ENCODE measurements at regions not wholly inside any gene's neighbourhood (a gene's known extent, or its start where the extent isn't known, plus 50 kb on each side); places are given as distances from the start of the nearest gene placed in this dataset.
"Not testable (repeated sequence)": the region's sequence is repeated elsewhere in the genome, so short reads cannot be mapped to it uniquely, and the experiment has no call there.

DNA sequence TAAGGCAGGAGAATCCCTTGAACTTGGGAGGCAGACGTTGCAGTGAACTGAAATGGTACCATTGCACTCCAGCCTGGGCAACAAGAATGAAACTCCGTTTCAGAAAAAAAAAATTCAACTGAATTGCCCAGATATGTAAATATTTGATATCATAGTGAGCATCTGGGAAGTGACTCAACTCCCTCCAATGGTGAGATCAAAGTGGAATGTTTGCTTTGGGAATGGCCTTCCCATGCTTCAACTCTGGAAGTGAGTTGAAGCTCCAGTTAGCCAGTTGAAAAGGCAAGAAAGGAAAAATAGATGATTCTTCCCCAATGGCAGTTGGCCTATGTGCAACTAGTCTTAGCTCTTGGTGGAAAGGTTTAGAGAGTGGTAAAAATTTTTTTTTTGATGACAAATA is 131.6 kb upstream of the CMC1 start:
- no peak for DNase-seq

DNA sequence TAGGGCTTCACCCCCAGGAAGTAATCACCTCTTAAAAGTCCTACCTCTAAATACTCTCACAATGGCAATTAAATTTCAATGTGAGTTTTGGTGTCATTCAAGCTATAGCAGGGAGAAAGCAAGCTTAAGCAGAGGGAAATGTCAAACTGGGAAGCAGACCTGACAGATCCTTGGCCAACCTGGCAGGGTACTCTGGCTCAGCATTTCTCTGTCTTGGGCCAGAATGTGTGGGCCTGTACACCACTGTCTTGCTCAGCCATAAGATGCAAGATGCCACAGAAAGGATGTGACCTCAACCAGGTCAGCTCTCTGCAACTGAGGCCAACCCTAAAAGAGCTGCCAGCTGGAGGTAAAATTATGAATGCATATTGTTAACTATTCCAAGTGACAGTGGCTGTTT is 130.6 kb upstream of the CMC1 start:
- DNase-seq, result no peak

DNA sequence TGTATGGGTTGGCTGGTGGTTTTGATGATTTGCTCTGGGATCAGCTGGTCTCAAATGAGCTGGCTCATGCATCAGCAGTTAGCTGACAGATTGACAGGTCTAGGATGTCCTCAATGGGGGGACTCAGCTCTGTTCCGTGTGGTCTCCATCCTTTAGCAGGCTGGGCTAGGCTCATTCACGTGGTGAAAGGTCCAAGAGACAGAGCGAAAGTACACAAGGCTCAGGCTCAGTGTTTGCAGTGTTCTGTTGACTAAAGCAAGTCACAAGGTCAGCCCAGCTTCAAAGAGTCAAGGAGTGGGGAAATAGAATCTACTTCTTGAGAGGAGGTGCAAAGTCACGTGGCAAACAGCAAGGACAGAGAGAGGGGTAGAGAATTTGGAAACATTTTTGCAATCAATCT is 126.5 kb upstream of the CMC1 start:
- DNase-seq, result no peak

DNA sequence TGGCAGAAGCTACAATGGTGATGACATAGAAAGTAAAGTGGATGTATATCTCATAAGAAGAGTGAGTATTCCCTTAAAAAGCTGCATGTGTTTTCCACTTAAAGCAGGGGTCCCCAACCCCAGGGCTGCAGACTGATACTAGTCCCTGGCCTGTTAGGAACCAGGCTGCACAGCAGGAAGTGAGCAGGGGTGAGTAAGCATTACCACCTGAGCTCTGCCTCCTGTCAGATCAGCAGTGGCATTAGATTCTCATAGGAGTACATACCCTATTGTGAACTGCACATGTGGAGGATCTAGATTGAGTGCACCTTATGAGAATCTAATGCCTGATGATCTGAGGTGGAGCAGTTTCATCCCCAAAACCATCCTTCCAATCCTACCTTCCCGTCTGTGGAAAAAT is 126.1 kb upstream of the CMC1 start:
- no peak for DNase-seq

DNA sequence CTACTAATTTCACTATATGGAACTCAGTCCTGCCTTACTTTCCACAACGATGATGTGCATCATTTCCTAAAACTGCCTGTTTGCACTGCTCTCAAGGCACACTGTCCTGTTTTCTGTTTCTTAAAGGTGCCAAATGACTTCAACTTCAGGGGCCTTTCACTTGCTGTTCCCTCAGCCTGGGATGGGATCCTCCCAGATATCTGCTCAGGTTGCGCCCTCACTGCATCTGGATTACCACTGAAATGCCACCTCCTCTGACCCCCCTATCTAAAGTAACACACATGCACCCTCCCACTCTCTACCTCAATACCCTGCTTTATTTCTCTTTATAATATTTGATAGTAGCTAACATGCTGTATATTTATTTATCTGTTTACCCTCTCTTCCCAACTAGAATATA is 123.8 kb upstream of the CMC1 start:
- no peak for DNase-seq

DNA sequence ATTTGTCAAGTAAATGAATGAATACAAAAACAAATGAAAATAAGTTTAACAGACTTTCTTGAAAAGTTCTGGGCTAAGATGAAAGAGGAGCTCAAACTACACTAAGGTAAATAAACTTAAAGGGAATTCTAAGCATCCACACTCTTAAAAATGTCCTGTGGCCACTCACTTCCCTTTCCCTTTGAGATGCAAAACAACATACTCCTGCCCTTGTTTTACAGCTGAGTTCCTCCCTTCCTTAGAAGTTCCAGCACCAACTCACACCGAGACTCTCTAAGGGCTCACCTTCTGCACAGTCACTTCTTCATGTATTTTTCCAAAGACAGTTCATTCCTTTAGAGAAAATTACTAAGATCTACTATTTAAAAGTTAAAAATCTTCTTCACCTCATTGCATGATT is 123.3 kb upstream of the CMC1 start:
- no peak for DNase-seq

DNA sequence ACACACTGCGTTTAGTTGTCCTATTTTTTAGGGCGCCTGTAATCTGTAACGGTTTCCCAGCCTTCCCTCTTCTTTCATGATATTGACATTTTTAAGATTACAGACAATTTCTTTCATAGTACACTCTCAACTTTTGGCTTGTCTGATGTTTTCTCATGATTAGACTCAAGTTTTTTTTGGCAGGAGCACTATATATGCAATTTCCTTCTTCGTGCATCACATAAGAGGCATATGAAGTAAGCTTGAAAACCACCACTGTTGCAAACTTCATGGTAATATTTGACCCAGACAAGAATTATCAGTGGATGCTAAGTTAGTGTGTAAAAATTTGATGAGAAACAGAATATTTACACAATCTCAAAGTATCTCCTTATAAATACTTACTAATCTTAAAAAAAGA is 119.2 kb upstream of the CMC1 start:
- no peak for DNase-seq

DNA sequence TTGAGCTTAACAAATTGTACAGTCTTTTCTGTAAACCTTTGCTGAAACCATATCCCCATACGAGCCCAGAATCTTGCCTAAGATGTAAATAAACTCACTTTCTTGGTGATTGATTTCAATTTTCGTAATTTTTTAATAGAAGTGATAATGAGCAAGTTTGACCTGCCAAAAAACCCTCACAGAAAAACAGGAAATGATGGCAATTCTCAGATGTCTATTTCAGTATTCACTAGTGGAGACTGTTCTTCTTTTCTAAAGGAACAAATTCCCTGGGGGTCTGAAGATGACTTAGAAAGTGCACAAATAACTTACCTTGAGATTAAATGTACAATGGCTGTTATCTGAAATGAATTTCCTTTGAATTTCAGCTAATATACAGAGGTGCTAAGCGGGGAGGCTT is 116.5 kb upstream of the CMC1 start:
- DNase-seq, result no peak

DNA sequence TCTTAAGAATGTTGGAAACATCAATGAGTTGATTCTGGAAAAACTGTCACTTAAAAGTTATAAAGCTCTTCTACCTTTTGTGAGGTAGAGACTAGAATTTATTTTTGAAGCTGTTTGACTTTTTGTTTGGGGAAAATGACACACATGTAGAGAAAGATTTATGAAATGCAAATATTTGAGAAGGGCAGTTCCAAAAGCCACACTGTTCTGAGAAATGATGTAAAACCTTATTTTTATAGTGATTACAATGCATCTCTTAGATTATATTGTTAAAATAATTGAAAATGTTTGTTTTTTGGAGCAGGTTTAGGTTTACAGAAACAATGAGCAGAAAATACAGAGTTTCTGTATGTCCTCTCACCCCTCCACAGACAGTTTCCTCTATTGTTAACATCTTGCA is 116.1 kb upstream of the CMC1 start:
- no peak for DNase-seq

DNA sequence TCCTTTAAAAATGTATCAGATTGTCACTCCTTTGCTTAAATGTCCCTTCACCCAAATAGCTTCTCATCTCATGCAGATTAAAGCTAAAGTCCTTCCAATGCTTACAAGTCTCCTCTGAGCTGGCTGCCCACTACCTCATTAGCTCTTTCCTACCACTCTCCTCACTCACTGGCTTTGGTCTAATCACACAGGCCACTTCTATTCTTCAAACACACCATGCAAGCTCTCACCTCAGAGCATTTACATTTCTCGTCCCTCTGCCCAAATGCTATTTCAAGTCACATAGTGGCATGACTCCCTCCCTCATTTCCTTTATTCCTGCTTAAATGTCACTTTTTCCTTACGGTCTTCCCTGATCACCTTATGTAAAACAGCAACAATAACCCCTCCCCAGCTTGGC is 110.6 kb upstream of the CMC1 start:
- DNase-seq, result no peak

DNA sequence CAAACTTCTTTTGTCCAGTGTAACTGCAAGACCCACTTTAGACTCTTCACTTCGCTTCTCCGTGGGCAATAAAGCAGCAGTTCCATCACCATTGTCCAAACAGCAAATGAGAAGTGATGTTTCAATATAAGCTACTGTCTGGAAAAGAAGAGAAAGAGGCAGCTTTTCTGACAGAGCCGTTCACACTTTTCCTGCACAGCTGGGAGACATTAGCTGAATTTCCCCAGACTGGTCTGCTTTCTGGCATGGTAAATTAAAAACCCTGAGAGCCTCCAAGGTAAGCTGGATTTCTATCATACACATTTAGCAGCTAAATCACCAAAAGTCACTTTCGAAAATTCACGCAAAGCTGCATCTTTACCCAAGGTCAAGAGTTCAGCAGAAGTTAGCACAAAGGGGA is 108.5 kb upstream of the CMC1 start:
- DNase-seq, result no peak

DNA sequence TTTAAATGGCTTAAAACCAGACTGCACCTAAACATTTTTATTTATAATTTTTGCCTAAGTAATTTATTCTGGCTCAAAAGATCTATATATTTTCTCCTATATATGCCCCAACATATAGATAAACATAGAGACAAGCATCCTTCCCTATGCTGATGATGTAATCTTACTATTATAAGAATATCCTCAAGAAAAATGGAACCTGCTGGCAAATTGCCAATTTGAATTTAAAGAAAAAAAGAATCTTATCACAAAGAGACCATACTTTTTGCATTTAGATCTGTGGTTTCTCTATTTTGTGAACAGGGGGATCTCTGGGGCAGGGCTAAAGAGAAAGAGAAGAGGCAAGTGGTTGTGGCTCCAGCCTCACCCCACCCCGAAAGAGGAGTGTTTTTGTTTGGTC is 107.2 kb upstream of the CMC1 start:
- no peak for DNase-seq

DNA sequence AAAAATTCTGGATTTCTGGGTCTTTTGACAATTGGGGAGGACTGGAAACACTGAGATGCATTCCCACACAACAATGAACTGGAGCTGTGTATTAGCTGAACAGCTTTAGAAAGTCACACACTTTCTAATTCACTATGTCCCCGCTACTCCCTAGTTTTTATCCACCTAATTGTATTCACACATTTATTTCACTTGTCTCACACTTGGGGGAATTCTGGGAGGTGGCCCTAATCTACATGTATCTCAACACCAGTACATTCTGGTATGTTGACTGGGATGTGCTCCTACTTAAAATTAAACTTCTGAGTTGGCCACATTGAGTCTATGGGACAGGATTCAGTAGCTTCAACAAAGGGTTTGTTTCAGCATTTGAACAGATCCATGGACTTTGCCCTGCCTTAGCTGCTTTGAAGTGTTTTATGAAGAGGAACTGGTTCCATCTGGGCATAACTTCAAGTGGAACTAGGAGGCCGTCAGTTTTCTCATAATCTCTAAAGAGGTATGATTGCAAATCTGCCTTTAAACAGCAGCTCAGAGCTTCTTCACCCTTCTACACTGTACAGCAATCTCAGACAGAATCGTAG is 106.5 kb upstream of the CMC1 start:
- no peak for DNase-seq

DNA sequence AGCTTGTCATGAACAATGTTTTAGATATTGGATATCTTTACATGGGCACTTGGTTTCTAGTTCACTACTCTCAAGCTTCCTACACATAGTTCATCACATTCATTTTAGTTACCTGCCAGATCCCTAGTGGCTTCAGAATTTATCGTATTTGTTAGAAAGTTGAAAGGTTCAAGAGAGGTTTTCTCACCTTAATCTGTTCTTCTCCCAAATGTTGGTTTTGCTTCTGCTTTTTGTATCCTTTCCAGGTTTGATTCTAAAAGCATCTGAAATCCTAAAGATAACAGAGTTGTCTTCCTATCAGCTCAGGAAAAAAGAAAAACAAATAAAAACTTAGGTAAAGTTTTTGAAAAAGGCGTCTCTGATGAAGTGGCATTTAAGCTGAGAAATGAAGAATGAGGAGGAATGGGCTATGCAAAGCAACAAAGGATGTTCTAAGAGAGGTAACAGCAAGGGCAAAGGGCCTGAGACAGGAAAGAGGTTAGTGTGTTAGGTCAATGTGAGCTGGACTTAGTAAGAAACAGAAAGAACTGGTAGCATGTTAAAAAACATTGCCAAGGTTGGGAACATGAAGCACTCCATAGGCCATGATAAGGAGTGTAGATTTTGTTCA is 104.7 kb upstream of the CMC1 start:
- no peak for DNase-seq

DNA sequence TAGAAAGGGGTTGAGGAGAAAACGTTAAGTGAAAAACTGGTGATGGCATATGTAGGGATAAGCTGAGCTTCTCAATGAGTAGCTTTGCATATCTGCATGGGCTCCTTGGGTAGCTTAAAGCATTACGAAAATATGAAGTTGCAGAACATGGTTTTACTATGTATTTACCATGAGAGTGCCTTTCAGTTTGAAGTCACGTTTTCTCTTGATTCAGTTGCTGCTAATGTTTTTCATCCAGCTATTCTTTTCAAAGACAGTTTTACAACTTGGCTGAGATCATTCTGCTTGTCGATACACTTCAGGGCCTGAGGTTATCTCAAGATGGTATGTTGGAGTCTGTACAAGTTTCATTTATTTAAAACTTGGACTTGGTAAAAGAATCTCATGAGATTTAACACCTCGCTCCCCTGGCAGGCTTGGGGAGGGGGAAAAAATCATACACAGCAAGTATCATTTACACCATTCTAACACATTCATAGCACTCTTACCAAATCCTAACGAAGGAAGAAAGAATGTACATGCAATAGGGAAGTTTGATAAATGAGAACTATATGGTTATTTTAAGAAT is 103.3 kb upstream of the CMC1 start:
- no peak for DNase-seq

DNA sequence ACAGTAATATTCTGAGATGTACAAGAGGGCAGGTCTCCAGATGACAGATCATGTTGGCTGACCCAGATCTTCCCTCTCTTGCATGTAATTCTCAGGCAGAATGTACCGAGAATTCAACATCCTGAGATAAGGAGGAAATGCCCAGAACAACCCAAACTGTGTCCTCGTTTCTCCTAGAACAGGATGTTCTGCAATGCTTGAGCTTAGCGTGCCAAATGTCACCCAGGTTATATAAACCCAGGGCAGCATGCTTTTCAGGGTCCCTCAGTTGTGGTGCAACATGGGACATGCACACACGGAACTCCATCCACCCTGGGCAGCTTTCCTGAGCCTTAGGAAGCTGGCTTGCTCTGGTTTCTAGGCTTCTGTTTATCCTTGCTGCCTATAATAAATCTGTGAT is 102.1 kb upstream of the CMC1 start:
- DNase-seq, result no peak

DNA sequence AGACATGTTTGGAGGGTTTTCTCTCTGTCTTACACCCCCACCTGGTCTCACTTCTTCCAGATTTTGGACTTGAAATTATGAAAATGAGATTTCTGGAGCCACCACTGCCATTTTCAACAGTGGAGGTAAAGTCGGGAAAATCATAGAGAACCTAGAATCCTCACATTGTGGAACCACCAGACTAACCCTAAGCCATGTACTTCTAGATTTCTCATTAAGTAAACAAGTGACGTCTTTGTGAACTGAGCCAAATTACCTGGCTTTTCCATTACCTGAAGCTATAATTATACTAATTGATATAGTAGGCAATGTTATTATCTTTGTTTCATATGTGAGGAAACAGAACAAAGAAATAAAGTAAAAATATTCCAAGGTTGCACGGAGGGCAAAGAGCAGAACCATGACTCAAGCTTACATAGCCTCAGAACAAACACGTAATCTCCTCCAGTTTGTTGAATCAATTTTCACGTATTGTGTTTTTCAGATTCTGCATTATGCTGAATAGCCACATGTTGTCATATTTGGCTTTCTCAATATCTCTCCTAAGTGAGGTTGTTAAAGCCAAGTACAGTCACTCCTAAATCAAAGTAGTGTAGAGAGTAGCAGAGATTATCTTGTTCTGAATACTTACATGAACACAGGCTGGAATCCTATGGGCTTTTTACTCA is 101.3 kb upstream of the CMC1 start:
- DNase-seq, result no peak

DNA sequence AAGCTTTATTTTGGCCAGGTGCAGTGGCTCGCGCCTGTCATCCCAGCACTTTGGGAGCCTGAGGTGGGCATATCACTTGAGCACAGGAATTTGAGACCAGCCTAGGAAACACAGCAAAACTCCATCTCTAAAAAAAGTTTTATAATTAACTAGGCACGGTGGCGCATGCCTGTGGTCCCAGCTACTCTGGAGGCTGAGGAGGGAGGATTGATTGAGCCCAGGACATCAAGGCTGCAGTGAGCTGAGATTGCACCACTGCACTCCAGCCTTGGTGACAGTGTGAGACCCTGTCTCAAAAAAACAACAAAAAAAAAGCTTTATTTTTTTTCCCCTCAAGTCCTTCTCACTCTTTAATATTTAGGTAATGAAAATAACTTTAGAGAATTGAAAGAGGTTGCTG is 100.8 kb upstream of the CMC1 start:
- DNase-seq, result no peak

DNA sequence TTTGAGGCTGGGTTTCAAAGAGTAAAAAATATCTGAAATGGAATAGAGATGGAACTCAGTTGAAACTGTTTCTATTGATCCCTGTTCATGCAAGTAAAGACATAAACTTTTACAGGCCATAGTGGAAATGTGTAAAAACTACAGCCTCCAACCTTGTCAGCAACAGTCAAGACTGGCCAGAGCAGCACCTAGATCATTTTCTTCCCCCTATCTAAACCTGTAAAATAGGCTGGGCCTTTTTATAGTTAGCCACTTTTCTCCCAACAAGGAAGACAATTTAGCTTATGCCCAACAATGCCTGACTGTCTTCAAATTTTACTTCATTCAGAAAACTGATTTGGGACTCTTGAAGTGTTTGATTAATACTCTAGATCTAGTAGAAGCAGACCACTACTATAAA is 91.5 kb upstream of the CMC1 start:
- DNase-seq, result no peak

DNA sequence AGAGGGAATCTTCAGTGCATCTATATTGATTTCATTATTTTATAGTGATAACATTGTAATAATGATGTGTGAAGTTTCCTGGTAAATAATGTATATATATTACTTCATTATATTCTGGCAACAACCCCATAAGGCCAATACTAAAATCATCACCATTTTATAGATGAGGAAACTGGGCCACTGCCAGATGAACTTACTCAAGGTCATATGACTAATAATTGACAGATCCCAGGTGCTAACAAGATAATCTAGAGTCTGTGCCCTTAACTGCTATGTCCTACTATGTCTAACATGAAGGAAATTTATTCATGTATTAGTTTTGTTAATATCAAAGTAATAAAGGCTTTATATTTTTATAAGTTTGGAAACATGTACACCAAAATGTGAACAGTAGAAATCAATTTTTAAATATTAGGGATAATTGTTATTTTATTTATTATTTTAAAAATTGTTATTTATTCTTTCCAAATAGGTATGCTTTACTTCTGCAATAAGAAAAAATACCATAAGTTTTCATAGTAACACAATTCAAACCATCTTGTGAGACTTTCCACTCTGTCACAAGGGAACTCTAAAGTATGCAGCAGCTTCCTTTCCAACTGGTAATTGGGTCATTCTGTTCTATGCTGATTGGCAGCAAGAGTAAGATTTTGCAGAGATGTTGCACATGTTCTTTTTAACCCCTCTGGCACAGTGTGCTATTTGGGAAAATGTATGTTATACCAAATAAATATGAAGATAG is 90.8 kb upstream of the CMC1 start:
- DNase-seq, result no peak

DNA sequence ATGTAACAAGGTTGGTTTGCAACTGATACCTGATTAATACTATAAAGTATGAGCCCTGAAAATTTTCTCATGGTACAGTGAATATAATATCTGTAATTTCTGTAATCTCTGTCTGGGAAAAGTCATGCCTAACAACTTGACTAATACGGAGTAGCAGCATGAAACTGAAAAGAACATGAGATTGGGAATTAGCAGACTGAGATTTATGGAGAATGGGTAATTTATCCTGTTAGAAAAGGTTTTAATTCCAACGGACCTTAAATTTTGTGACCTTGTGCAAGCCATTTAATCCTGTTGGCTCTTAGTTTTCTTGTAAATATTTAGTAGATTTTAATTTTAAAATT is 90.2 kb upstream of the CMC1 start:
- DNase-seq, result no peak

DNA sequence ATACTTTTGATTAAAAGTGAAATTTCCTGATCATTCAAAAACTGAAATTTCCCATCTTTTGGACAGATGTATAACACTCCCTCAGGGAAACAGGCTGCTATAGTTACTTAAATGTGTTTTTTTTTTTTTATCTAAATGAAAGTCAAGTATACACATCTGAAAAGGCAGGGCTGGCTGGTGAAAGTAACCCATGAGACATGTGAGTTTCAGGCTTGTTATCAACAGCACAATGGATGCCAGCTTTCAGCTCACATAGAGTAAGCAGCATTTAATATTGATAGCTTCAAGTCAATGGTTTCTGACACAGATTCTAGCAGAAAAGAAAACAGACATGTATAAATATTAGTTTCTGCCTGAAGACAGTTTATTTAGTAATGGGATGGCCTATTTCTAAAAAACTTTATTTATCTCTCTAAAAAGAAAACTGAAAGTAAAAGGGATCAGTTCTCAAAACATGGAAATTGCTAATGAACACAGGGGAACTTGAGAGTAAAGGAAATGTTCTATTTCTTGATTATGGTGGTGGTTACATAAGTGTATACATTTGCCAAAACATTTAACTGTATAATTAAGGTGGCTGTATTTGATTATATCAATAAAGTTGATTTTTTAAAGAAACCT is 89.7 kb upstream of the CMC1 start:
- no peak for DNase-seq

DNA sequence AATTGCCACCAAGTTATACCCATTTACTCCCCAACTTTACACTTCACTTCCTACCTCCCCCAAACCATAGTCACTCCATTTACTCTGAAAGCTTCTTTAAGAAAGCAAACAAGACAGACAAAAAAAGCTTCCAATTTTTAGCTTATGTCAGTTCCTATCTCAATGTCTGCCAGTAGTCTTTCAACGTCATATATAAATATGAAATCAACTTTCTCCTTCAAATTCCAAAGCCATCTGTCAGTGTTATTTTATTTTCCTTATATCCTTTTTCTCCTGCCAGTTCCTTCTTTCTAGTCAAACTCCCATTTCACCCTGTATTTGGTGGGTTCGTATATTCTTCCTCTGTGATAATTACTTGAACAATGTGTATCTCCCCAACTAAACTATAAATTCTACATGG is 85.8 kb upstream of the CMC1 start:
- no peak for DNase-seq

DNA sequence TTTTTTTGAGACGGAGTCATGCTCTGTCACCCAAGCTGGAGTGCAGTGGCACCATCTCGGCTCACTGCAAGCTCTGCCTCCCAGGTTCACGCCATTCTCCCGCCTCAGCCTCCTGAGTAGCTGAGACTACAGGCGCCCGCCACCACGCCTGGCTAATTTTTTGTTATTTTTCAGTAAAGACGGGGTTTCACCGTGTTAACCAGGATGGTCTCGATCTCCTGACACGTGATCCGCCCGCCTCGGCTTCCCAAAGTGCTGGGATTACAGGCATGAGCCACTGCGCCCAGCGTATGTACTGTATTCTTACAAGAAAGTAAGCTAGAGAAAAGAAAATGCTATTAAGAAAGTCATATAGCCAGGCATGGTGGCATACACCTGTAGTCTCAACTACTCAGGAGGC is 84.8 kb upstream of the CMC1 start:
- DNase-seq, result not testable (repeated sequence)

Data from NCI-H1436 treated with DMSO at 0.1 percent for 48 hours (cell line).